A673 (cell line): ENCODE measurements at regions not wholly inside any gene's neighbourhood (a gene's known extent, or its start where the extent isn't known, plus 50 kb on each side); places are given as distances from the start of the nearest gene placed in this dataset.

Experiments
- BruUV-seq: library from RNA; stranded (reverse); fragments of 400-500 nt; replicated peaks from 2 replicates; lab custom pipeline; 2021; lab: Mats Ljungman, UMichigan
- CTCF ChIA-PET: fragments of 300-600 bp; sonication (Branson Sonifier 250); formaldehyde crosslinking; loops from one replicate; lab custom pipeline; 2022; ENCODE audit warnings: antibody characterized with exemption; lab: Charles Lee
- POLR2A ChIA-PET: fragments of 300-600 bp; sonication (Branson Sonifier 250); formaldehyde crosslinking; loops from one replicate; lab custom pipeline; 2022; ENCODE audit warnings: antibody characterized with exemption; ENCODE audit not compliant: low non-redundant PET; lab: Charles Lee
- DNase-seq: peaks from one replicate; pipeline ENCODE4 v3.0.0-alpha.2; 2015; ENCODE audit warnings: low spot score
- H3K27ac ChIP-seq: fragments of 200-600 bp; sonication (generic); 2 replicates; pipeline ENCODE4 v1.5.1; 2016; ENCODE audit warnings: mixed run types, low read depth, mild to moderate bottlenecking, mixed read lengths, antibody characterized with exemption, low read length; ENCODE audit not compliant: poor library complexity, severe bottlenecking
- H3K27me3 ChIP-seq: fragments of 200-600 bp; sonication (generic); replicated peaks from 2 replicates; pipeline ENCODE4 v1.6.1; 2017; ENCODE audit warnings: mixed run types, low read depth, mild to moderate bottlenecking, mixed read lengths, antibody characterized with exemption, low read length; ENCODE audit not compliant: insufficient read depth, poor library complexity
- H3K36me3 ChIP-seq: fragments of 200-600 bp; sonication (generic); 2 replicates; pipeline ENCODE4 v1.6.1; 2016; ENCODE audit warnings: mixed run types, mild to moderate bottlenecking, mixed read lengths, antibody characterized with exemption, low read length; ENCODE audit not compliant: insufficient read depth, poor library complexity, severe bottlenecking
- H3K4me1 ChIP-seq: fragments of 200-600 bp; sonication (generic); 2 replicates; pipeline ENCODE4 v1.6.1; 2017; ENCODE audit warnings: mixed run types, mild to moderate bottlenecking, mixed read lengths, antibody characterized with exemption, low read length; ENCODE audit not compliant: insufficient read depth, poor library complexity, severe bottlenecking
- H3K4me3 ChIP-seq: fragments of 200-600 bp; sonication (generic); 2 replicates; pipeline ENCODE4 v1.5.1; 2016; ENCODE audit warnings: low read depth, mixed run types, mild to moderate bottlenecking, mixed read lengths, low read length; ENCODE audit not compliant: poor library complexity, severe bottlenecking
- H3K9me3 ChIP-seq: fragments of 200-600 bp; sonication (generic); 2 replicates; pipeline ENCODE4 v1.6.1; 2016; ENCODE audit warnings: mixed run types, low read depth, mild to moderate bottlenecking, mixed read lengths, antibody characterized with exemption, low read length; ENCODE audit not compliant: poor library complexity, severe bottlenecking
- EZH2 ChIP-seq: fragments of 200-600 bp; sonication (generic); IDR thresholded peaks from 2 replicates; pipeline ENCODE4 v1.6.1; 2017; ENCODE audit warnings: borderline replicate concordance, low read depth, mild to moderate bottlenecking, mixed read lengths, antibody characterized with exemption, low read length; ENCODE audit not compliant: poor library complexity, severe bottlenecking
- intact Hi-C: fragments of 100-400 bp; cut with micrococcal nuclease; formaldehyde crosslinking; loops from one replicate; pipeline ENCODE4 v1.10.0; 2022; ENCODE audit not compliant: unreplicated experiment
- TF ChIP-seq, protein P1 (sequence below): fragments of 300-800, 200-600 bp; sonication (generic); conservative IDR thresholded peaks from 2 replicates; pipeline ENCODE4 v1.5.1; 2017; ENCODE audit warnings: low read depth, mild to moderate bottlenecking, antibody characterized with exemption, low read length, moderate library complexity, mixed read lengths

DNA sequence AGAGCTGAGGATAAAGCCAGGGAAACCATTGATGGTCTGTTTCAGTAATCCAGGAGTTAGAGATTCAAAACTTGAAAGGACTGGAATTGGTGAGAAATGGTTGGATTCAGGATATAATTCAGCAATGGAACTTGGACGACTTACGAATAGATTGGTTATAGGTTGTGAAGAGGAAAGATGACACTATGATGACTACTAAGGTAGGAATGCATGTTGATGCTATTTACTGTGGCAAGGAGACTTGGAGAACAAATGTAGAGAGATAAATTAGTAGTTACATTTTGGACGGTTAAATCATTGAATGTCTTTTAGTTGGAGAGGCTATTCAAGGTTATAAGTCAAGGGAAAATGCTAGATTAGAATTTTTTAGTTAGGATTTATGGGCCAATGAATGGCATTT lies 365.4 kb upstream of the TECRL start:
- ChIA-PET POLR2A (no interaction called here), CTCF (no interaction called here)
- Histone ChIP-seq H3K27me3 (no peaks in the 10 kb centered on the region), H3K27ac (no peak overlapping the region), H3K36me3 (no peaks in the 10 kb centered on the region), H3K9me3 (no peaks in the 10 kb centered on the region), H3K4me1 (no peaks in the 10 kb centered on the region), H3K4me3 (no peak overlapping the region)
- BruUV-seq, result no TSS peak
- intact Hi-C loops, result no loop called here
- TF ChIP-seq, protein P1, sequence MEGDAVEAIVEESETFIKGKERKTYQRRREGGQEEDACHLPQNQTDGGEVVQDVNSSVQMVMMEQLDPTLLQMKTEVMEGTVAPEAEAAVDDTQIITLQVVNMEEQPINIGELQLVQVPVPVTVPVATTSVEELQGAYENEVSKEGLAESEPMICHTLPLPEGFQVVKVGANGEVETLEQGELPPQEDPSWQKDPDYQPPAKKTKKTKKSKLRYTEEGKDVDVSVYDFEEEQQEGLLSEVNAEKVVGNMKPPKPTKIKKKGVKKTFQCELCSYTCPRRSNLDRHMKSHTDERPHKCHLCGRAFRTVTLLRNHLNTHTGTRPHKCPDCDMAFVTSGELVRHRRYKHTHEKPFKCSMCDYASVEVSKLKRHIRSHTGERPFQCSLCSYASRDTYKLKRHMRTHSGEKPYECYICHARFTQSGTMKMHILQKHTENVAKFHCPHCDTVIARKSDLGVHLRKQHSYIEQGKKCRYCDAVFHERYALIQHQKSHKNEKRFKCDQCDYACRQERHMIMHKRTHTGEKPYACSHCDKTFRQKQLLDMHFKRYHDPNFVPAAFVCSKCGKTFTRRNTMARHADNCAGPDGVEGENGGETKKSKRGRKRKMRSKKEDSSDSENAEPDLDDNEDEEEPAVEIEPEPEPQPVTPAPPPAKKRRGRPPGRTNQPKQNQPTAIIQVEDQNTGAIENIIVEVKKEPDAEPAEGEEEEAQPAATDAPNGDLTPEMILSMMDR, result no peak
- DNase-seq, result no peak

DNA sequence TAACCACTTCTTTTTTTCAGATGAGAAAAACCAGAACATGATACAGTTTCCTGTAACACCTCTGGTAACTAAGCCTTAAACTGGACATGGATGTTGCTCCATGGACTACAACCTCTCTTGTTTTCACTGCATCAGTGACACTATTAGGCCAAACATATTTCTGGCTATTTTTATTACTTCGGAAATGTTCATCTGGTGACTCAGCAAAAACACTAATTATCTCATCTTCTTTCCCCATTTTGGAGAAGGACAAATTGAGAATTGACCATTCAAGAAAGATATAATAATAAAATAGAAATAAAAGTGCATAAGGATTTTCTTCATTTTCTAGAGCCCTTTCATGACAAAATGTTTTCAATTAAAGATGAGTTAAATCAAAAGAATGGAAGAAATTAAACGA lies 361.9 kb upstream of the TECRL start:
- Histone ChIP-seq H3K4me1 (no peaks in the 10 kb centered on the region), H3K27me3 (no peaks in the 10 kb centered on the region), H3K27ac (no peak overlapping the region), H3K9me3 (no peaks in the 10 kb centered on the region), H3K36me3 (no peaks in the 10 kb centered on the region), H3K4me3 (no peak overlapping the region)
- ChIA-PET CTCF (no interaction called here), POLR2A (no interaction called here)
- no TSS peak for BruUV-seq
- intact Hi-C loops, result no loop called here
- no peak for TF ChIP-seq EZH2
- TF ChIP-seq, protein P1, result no peak
- no peak for DNase-seq

DNA sequence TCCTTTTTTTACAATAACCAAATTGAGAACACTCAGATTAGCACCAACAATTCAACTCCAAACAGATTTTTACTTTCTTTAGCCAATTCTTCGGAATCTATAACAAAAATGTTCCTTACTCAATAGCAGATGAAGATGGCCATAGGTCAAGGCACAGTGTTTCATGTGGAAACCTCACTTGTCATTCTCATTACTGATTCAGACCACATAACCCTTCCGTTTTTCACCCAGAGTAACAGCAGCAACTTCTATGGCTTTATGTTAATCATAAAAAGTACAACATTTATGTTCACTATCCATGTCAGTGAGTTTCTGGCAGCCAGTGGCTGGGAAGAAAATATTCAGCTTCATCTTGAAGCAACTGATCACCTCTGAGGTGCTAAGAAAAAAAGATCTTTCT lies 358.3 kb upstream of the TECRL start:
- ChIA-PET CTCF (no interaction called here), POLR2A (no interaction called here)
- Histone ChIP-seq H3K27ac (no peak overlapping the region), H3K4me1 (no peaks in the 10 kb centered on the region), H3K9me3 (no peaks in the 10 kb centered on the region), H3K36me3 (no peaks in the 10 kb centered on the region), H3K27me3 (no peaks in the 10 kb centered on the region), H3K4me3 (no peak overlapping the region)
- BruUV-seq, result no TSS peak
- TF ChIP-seq, protein P1, result no peak
- no peak for TF ChIP-seq EZH2
- DNase-seq, result no peak
- intact Hi-C loops, result no loop called here

DNA sequence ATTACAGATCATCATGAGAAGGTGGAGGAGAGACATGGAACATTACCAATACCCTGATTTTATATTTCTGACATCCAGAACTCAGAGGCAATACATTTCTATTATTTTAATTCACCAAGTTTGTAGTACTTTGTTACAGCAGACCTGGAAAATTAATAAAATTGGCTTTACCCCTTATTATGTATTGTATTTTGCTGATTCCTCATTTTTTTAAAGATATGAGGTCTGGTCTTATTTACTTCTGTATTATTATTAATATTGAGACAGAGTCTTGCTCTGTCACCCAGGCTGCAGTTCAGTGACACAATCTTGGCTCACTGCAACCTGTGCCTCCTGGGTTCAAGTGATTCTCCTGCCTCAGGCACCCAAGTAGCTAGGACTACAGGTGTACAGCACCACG lies 357.3 kb upstream of the TECRL start:
- Histone ChIP-seq H3K27ac (no peak overlapping the region), H3K4me3 (no peak overlapping the region), H3K4me1 (no peaks in the 10 kb centered on the region), H3K9me3 (no peaks in the 10 kb centered on the region), H3K27me3 (no peaks in the 10 kb centered on the region), H3K36me3 (no peaks in the 10 kb centered on the region)
- BruUV-seq, result no TSS peak
- ChIA-PET CTCF (no interaction called here), POLR2A (no interaction called here)
- intact Hi-C loops, result no loop called here
- DNase-seq, result no peak
- no peak for TF ChIP-seq EZH2
- TF ChIP-seq, protein P1, result no peak
